Liver (tissue), 8 donors: ENCODE measurements at regions not wholly inside any gene's neighbourhood (a gene's known extent, or its start where the extent isn't known, plus 50 kb on each side); places are given as distances from the start of the nearest gene placed in this dataset.

ENCODE experiments used
- DNase-seq: peaks from one replicate; pipeline ENCODE4 v3.0.0-alpha.2; 2017; ENCODE audit warnings: low spot score
- H3K27ac ChIP-seq, 2 donors: one replicate each; pipeline ENCODE4 v1.7.0; 2013; ENCODE audit warnings: inconsistent platforms in 2 of 2, low read length in 2 of 2, control low read depth in 1 of 2, low read depth in 1 of 2, mild to moderate bottlenecking in 1 of 2
- H3K27me3 ChIP-seq, 4 donors: one replicate each; pipeline versions ENCODE4 v1.6.1 to v1.7.0; 2013; ENCODE audit warnings: low read length in 3 of 4, inconsistent platforms in 1 of 4, mild to moderate bottlenecking in 1 of 4, moderate library complexity in 1 of 4; ENCODE audit not compliant: control insufficient read depth in 4 of 4, insufficient read depth in 4 of 4
- H3K36me3 ChIP-seq, 4 donors: one replicate each; pipeline versions ENCODE4 v1.6.1 to v1.7.0; 2013; ENCODE audit warnings: low read length in 3 of 4, mild to moderate bottlenecking in 3 of 4, low read depth in 1 of 4, moderate library complexity in 1 of 4; ENCODE audit not compliant: control insufficient read depth in 4 of 4, insufficient read depth in 3 of 4
- H3K4me1 ChIP-seq, 4 donors: one replicate each; pipeline versions ENCODE4 v1.6.1 to v1.7.0; 2013; ENCODE audit warnings: low read length in 3 of 4, mild to moderate bottlenecking in 3 of 4, moderate library complexity in 1 of 4; ENCODE audit not compliant: control insufficient read depth in 4 of 4, insufficient read depth in 4 of 4
- H3K4me3 ChIP-seq, 3 donors: one replicate each; pipeline versions ENCODE4 v1.6.1 to v1.7.0; 2013; ENCODE audit warnings: low read length in 3 of 3, control low read depth in 1 of 3, low read depth in 1 of 3, mild to moderate bottlenecking in 1 of 3
- H3K9ac ChIP-seq, 2 donors: one replicate each; pipeline ENCODE4 v1.7.0; 2013; ENCODE audit warnings: low read length in 2 of 2, mild to moderate bottlenecking in 2 of 2, moderate library complexity in 2 of 2, control low read depth in 1 of 2, low read depth in 1 of 2
- H3K9me3 ChIP-seq, 4 donors: one replicate each; pipeline versions ENCODE4 v1.6.1 to v1.7.0; 2013; ENCODE audit warnings: low read length in 3 of 4; ENCODE audit not compliant: control insufficient read depth in 4 of 4
- EGR1 ChIP-seq, 2 donors: IDR thresholded peaks; 2 replicates each; pipeline ENCODE4 v1.6.1; 2016 to 2018; ENCODE audit warnings: antibody characterized with exemption in 2 of 2, low read depth in 2 of 2
- FOXA1 ChIP-seq: IDR thresholded peaks from 2 replicates; pipeline ENCODE4 v1.6.1; 2016; ENCODE audit warnings: antibody characterized with exemption
- FOXA2 ChIP-seq: IDR thresholded peaks from 2 replicates; pipeline ENCODE4 v1.6.1; 2016; ENCODE audit warnings: antibody characterized with exemption
- GABPA ChIP-seq, 2 donors: IDR thresholded peaks in 1 of 2; conservative IDR thresholded peaks in 1 of 2; 2 replicates each; pipeline ENCODE4 v1.6.1; 2016; ENCODE audit warnings: antibody characterized with exemption in 2 of 2, mild to moderate bottlenecking in 1 of 2, moderate library complexity in 1 of 2
- JUND ChIP-seq, 2 donors: IDR thresholded peaks; 2 replicates each; pipeline ENCODE4 v1.6.1; 2016; ENCODE audit warnings: antibody characterized with exemption in 2 of 2
- NR2F2 ChIP-seq: IDR thresholded peaks from 2 replicates; pipeline ENCODE4 v1.6.1; 2016; ENCODE audit warnings: antibody characterized with exemption
- RXRA ChIP-seq, 2 donors: IDR thresholded peaks; 2 replicates each; pipeline ENCODE4 v1.6.1; 2017 to 2018; ENCODE audit warnings: antibody characterized with exemption in 2 of 2, mild to moderate bottlenecking in 1 of 2
- SP1 ChIP-seq: IDR thresholded peaks from 2 replicates; pipeline ENCODE4 v1.6.1; 2018; ENCODE audit warnings: antibody characterized with exemption, mild to moderate bottlenecking
- TAF1 ChIP-seq: conservative IDR thresholded peaks from 2 replicates; pipeline ENCODE4 v1.6.1; 2016; ENCODE audit warnings: antibody characterized with exemption, mild to moderate bottlenecking
- WGBS: extraction: QIAGEN DNeasy Blood & Tissue Kit; methylation state at CpG from one replicate; pipeline ENCODE4 v1.1.7; 2013; 5-methylcytosine and 5-hydroxymethylcytosine counted together
- TF ChIP-seq, protein P1 (sequence below): fragments of 150-350 bp; IDR thresholded peaks from 2 replicates; pipeline ENCODE4 v1.5.1; 2017; ENCODE audit warnings: improper control_type of control experiment, low read depth, low read length; ENCODE audit not compliant: missing input control
- TF ChIP-seq, protein P2 (sequence below): IDR thresholded peaks from 2 replicates; pipeline ENCODE4 v1.6.1; 2016; ENCODE audit warnings: antibody characterized with exemption, mild to moderate bottlenecking
- TF ChIP-seq, protein P3 (sequence below): IDR thresholded peaks from 2 replicates; pipeline ENCODE4 v1.6.1; 2016; ENCODE audit warnings: antibody characterized with exemption
- TF ChIP-seq, protein P4 (sequence below): IDR thresholded peaks from 2 replicates; pipeline ENCODE4 v1.6.1; 2016; ENCODE audit warnings: antibody characterized with exemption
- TF ChIP-seq, protein P5 (sequence below): IDR thresholded peaks from 2 replicates; pipeline ENCODE4 v1.6.1; 2016; ENCODE audit warnings: antibody characterized with exemption
- donor health status: healthy.
- donor health status: healthy.
- donor health status: healthy.
- donor health status: healthy.
- donor health status: healthy.

DNA sequence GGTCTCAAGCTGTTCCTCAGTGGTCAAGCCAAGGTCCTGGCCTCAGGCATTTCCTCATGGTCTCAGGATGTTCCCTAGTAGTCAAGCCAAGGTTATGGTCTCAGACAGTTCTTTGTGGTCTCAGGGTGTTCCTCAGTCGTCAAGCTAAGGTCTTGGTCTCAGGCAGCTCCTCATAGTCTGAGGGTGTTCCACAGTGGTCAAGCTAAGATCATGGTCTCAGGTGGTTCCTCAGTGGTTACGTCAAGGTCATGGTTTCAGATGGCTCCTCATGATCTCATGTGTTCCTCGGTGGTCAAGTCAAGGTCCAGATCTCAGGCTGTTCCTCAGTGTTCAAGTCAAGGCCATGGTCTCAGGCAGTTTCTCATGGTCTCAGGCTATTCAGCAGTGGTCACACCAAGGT lies 540.1 kb downstream of the VRK1 start:
- no peaks in the 10 kb centered on the region for H3K4me1 ChIP-seq
- no peaks in the 10 kb centered on the region for H3K9me3 ChIP-seq
- H3K36me3 ChIP-seq: no peaks in the 10 kb centered on the region
- H3K27ac ChIP-seq: no peak overlapping the region
- 78% methylated on average over 3 of the region's 3 CpGs for WGBS
- TF ChIP-seq, protein P1, sequence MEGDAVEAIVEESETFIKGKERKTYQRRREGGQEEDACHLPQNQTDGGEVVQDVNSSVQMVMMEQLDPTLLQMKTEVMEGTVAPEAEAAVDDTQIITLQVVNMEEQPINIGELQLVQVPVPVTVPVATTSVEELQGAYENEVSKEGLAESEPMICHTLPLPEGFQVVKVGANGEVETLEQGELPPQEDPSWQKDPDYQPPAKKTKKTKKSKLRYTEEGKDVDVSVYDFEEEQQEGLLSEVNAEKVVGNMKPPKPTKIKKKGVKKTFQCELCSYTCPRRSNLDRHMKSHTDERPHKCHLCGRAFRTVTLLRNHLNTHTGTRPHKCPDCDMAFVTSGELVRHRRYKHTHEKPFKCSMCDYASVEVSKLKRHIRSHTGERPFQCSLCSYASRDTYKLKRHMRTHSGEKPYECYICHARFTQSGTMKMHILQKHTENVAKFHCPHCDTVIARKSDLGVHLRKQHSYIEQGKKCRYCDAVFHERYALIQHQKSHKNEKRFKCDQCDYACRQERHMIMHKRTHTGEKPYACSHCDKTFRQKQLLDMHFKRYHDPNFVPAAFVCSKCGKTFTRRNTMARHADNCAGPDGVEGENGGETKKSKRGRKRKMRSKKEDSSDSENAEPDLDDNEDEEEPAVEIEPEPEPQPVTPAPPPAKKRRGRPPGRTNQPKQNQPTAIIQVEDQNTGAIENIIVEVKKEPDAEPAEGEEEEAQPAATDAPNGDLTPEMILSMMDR: no peak
- TF ChIP-seq RXRA (IDR thresholded peaks at IDR 0.05) (no peak), FOXA1 (no peak), NR2F2 (no peak), FOXA2 (no peak), TAF1 (no peak), SP1 (no peak), EGR1 (IDR thresholded peaks at IDR 0.05; ENCODE audit: low read depth in 2 of 2) (no peak), JUND (IDR thresholded peaks at IDR 0.05) (no peak), GABPA (IDR thresholded peaks at IDR 0.05 in 1 of 2, conservative IDR thresholded peaks at IDR 0.05 in 1 of 2) (no peak)
- TF ChIP-seq, protein P2, sequence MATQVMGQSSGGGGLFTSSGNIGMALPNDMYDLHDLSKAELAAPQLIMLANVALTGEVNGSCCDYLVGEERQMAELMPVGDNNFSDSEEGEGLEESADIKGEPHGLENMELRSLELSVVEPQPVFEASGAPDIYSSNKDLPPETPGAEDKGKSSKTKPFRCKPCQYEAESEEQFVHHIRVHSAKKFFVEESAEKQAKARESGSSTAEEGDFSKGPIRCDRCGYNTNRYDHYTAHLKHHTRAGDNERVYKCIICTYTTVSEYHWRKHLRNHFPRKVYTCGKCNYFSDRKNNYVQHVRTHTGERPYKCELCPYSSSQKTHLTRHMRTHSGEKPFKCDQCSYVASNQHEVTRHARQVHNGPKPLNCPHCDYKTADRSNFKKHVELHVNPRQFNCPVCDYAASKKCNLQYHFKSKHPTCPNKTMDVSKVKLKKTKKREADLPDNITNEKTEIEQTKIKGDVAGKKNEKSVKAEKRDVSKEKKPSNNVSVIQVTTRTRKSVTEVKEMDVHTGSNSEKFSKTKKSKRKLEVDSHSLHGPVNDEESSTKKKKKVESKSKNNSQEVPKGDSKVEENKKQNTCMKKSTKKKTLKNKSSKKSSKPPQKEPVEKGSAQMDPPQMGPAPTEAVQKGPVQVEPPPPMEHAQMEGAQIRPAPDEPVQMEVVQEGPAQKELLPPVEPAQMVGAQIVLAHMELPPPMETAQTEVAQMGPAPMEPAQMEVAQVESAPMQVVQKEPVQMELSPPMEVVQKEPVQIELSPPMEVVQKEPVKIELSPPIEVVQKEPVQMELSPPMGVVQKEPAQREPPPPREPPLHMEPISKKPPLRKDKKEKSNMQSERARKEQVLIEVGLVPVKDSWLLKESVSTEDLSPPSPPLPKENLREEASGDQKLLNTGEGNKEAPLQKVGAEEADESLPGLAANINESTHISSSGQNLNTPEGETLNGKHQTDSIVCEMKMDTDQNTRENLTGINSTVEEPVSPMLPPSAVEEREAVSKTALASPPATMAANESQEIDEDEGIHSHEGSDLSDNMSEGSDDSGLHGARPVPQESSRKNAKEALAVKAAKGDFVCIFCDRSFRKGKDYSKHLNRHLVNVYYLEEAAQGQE: no peak
- TF ChIP-seq, protein P3, sequence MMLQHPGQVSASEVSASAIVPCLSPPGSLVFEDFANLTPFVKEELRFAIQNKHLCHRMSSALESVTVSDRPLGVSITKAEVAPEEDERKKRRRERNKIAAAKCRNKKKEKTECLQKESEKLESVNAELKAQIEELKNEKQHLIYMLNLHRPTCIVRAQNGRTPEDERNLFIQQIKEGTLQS: no peak
- TF ChIP-seq, protein P4, sequence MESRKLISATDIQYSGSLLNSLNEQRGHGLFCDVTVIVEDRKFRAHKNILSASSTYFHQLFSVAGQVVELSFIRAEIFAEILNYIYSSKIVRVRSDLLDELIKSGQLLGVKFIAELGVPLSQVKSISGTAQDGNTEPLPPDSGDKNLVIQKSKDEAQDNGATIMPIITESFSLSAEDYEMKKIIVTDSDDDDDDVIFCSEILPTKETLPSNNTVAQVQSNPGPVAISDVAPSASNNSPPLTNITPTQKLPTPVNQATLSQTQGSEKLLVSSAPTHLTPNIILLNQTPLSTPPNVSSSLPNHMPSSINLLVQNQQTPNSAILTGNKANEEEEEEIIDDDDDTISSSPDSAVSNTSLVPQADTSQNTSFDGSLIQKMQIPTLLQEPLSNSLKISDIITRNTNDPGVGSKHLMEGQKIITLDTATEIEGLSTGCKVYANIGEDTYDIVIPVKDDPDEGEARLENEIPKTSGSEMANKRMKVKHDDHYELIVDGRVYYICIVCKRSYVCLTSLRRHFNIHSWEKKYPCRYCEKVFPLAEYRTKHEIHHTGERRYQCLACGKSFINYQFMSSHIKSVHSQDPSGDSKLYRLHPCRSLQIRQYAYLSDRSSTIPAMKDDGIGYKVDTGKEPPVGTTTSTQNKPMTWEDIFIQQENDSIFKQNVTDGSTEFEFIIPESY: no peak
- TF ChIP-seq, protein P5, sequence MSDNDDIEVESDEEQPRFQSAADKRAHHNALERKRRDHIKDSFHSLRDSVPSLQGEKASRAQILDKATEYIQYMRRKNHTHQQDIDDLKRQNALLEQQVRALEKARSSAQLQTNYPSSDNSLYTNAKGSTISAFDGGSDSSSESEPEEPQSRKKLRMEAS: no peak
- peaks cover 0 to 4% (median 2%) of the 10 kb centered on the region in 4 donors for H3K27me3 ChIP-seq
- DNase-seq: no peak
- H3K9ac ChIP-seq: no peak overlapping the region
- no peak overlapping the region for H3K4me3 ChIP-seq

DNA sequence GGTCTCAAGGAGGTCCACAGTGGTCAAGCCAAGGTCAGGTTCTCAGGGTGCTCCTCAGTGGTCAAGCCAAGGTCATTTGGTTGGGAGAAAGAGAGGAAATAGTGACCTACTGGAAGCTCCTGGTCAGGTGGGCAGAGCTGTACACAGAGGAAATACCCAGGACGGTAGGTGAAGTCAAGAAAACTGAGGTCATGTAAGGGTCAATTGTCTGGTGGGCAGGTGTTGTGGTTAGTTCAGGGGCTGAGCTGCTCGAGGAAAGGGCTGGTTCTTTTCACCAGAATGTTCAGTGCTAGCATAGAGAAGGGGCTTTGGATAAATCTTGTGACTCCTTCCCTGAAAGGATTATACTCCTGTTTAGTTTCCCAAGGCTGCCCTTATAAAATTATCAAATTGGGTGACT lies 540.5 kb downstream of the VRK1 start:
- 45% methylated on average over 2 of the region's 2 CpGs for WGBS
- no peaks in the 10 kb centered on the region for H3K9me3 ChIP-seq
- H3K27me3 ChIP-seq: peaks cover 0 to 4% (median 2%) of the 10 kb centered on the region in 4 donors
- H3K4me1 ChIP-seq: no peaks in the 10 kb centered on the region
- H3K27ac ChIP-seq: no peak overlapping the region
- no peaks in the 10 kb centered on the region for H3K36me3 ChIP-seq
- H3K4me3 ChIP-seq: no peak overlapping the region
- TF ChIP-seq, protein P3: no peak
- no peak for DNase-seq
- H3K9ac ChIP-seq: no peak overlapping the region
